Progenitor cell of endocrine pancreas (in vitro differentiated cells): ENCODE measurements at regions not wholly inside any gene's neighbourhood (a gene's known extent, or its start where the extent isn't known, plus 50 kb on each side); places are given as distances from the start of the nearest gene placed in this dataset.
"Not testable (repeated sequence)": the region's sequence is repeated elsewhere in the genome, so short reads cannot be mapped to it uniquely, and the experiment has no call there.

Experiments
- DNase-seq: peaks from one replicate; pipeline ENCODE4 v3.0.0; 2021; ENCODE audit warnings: low spot score; ENCODE audit not compliant: unreplicated experiment
- H3K27ac Mint-ChIP-seq: 2 replicates; pipeline ENCODE4 v1.8.0; 2021; ENCODE audit warnings: mild to moderate bottlenecking, moderate library complexity, mixed read lengths
- H3K27me3 Mint-ChIP-seq: 2 replicates; pipeline ENCODE4 v1.8.0; 2021; ENCODE audit warnings: mixed read lengths
- H3K36me3 Mint-ChIP-seq: 2 replicates; pipeline ENCODE4 v1.8.0; 2022; ENCODE audit warnings: mixed read lengths; ENCODE audit not compliant: insufficient read depth
- H3K4me1 Mint-ChIP-seq: 2 replicates; pipeline ENCODE4 v1.8.0; 2021; ENCODE audit warnings: low read depth, mixed read lengths
- H3K4me3 Mint-ChIP-seq: 2 replicates; pipeline ENCODE4 v1.8.0; 2021; ENCODE audit warnings: low read depth, mild to moderate bottlenecking, moderate library complexity, mixed read lengths
- H3K9me3 Mint-ChIP-seq: 2 replicates; pipeline ENCODE4 v1.8.0; 2021; ENCODE audit warnings: low read depth, mixed read lengths
- TF ChIP-seq, protein P1 (sequence below): fragments of 200-600 bp; sonication (generic); IDR thresholded peaks from one replicate; pipeline ENCODE4 v1.5.0; 2021; ENCODE audit warnings: antibody characterized with exemption, mild to moderate bottlenecking; ENCODE audit not compliant: unreplicated experiment

DNA sequence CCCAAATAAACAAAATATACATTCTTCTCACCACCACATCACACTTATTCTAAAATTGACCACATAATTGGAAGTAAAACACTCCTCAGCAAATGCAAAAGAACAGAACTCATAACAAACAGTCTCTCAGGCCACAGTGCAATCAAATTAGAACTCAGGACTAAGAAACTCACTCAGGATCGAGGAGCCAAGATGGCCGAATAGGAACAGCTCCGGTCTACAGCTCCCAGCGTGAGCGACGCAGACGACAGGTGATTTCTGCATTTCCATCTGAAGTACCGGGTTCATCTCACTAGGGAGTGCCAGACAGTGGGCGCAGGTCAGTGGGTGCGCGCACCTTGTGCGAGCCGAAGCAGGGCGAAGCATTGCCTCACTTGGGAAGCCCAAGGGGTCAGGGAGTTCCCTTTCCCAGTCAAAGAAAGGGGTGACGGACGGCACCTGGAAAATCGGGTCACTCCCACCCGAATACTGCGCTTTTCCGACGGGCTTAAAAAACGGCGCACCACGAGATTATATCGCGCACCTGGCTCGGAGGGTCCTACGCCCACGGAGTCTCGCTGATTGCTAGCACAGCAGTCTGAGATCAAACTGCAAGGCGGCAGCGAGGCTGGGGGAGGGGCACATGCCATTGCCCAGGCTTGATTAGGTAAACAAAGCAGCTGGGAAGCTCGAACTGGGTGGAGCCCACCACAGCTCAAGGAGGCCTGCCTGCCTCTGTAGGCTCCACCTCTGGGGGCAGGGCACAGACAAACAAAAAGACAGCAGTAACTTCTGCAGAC is 183.2 kb downstream of the ETV1 start:
- not testable (repeated sequence) for H3K27me3 Mint-ChIP-seq, H3K36me3 Mint-ChIP-seq, H3K4me1 Mint-ChIP-seq
- DNase-seq: peak; percentile 39
- Mint-ChIP-seq H3K4me3 (peak overlapping the region; percentile 96), H3K27ac (peak overlapping the region; percentile 95), H3K9me3 (peaks cover 18% of the 10 kb centered on the region)
- TF ChIP-seq, protein P1, sequence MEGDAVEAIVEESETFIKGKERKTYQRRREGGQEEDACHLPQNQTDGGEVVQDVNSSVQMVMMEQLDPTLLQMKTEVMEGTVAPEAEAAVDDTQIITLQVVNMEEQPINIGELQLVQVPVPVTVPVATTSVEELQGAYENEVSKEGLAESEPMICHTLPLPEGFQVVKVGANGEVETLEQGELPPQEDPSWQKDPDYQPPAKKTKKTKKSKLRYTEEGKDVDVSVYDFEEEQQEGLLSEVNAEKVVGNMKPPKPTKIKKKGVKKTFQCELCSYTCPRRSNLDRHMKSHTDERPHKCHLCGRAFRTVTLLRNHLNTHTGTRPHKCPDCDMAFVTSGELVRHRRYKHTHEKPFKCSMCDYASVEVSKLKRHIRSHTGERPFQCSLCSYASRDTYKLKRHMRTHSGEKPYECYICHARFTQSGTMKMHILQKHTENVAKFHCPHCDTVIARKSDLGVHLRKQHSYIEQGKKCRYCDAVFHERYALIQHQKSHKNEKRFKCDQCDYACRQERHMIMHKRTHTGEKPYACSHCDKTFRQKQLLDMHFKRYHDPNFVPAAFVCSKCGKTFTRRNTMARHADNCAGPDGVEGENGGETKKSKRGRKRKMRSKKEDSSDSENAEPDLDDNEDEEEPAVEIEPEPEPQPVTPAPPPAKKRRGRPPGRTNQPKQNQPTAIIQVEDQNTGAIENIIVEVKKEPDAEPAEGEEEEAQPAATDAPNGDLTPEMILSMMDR: peak; percentile 14

DNA sequence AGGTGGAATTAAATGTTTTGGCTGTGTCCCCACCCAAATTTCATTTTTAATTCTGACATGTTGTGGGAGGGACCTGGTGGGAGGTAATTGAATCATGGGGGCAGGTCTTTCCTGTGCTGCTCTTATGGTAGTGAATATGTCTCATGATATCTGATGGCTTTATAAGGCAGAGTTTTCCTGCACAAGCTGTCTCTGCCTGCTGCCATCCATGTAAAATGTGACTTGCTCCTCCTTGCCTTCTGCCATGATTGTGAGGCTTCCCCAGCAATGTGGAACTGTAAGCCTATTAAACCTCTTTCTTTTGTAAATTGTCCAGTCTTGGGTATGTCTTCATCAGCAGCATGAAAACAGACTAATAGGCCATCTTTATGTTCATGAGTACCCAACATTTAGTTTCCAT is 172.2 kb downstream of the ETV1 start:
- not testable (repeated sequence) for H3K27me3 Mint-ChIP-seq, H3K36me3 Mint-ChIP-seq, H3K4me1 Mint-ChIP-seq, H3K27ac Mint-ChIP-seq, DNase-seq, H3K4me3 Mint-ChIP-seq
- peaks cover 50% of the 10 kb centered on the region for H3K9me3 Mint-ChIP-seq

DNA sequence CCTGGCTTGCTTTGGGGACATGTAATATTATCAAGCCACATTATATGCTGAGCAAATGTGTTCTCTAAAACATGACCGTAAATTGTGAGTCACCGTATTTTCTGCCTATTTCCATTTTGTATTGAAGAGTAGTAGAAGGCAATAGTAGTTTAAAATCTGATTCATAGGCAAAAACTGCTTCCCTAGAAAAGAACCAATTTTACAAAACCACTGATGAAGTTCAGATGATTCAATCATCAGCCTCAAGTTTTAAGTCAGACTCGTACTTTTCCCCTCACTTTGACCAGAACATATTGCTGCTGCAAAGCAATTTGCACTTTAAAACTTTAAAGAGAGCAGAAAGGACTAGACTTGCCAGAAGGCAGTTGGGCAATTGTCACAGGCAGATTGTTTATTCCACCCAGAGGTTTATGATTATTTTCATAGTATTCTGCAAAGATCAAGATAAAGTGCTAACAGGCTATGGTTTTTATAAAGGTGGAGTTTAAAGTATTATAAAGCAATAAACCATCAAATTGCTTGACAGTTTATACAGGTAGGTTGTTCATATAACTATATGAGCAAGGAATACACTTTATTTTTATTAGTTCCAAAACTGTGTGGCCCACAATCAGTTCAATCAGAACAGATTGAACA is 168.2 kb downstream of the ETV1 start:
- no peak overlapping the region for H3K27ac Mint-ChIP-seq
- peaks cover 23% of the 10 kb centered on the region for H3K9me3 Mint-ChIP-seq
- no peak overlapping the region for H3K4me3 Mint-ChIP-seq
- TF ChIP-seq, protein P1: no peak
- H3K27me3 Mint-ChIP-seq: no peaks in the 10 kb centered on the region
- no peak for DNase-seq
- no peaks in the 10 kb centered on the region for H3K4me1 Mint-ChIP-seq
- H3K36me3 Mint-ChIP-seq: no peaks in the 10 kb centered on the region

DNA sequence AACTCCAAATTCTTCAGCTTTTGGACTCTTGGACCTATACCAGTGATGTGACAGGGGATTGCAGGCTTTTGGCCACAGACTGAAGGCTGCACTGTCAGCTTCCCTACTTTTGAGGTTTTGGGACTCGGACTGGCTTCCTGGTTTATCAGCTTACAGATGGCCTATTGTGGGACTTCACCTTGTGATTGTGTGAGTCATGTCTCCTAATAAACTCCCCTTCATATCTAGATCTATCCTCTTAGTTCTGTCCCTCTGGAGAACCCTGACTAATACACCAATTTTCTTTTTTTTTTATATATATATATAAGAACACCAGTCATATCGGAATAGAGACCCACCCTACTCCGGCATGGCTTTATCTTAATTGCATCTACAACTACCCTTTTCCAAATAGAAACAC is 166.8 kb downstream of the ETV1 start:
- TF ChIP-seq, protein P1: no peak
- DNase-seq: no peak
- H3K27ac Mint-ChIP-seq: no peak overlapping the region
- H3K4me3 Mint-ChIP-seq: no peak overlapping the region
- no peaks in the 10 kb centered on the region for H3K4me1 Mint-ChIP-seq
- peaks cover 15% of the 10 kb centered on the region for H3K9me3 Mint-ChIP-seq
- no peaks in the 10 kb centered on the region for H3K36me3 Mint-ChIP-seq
- no peaks in the 10 kb centered on the region for H3K27me3 Mint-ChIP-seq

DNA sequence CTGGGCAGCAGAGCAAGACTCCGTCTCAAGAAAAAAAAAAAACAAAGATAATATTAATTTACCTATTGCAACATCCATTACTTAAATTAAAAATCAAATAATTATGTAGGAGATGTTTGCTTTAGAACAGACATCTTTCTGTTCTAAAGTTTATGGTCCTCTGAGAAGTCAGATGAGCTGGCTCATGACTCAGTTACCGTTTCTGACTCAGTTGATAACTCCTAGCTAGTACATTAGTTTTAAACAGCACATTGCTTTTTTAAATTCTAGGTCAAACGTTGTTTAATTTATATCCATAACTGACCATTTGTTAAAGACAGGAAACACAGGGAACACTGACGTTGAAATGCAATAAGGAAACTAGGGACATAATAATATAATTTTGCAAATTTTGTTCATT is 162.7 kb downstream of the ETV1 start:
- Mint-ChIP-seq H3K4me1 (no peaks in the 10 kb centered on the region), H3K4me3 (no peak overlapping the region), H3K27ac (no peak overlapping the region), H3K36me3 (no peaks in the 10 kb centered on the region), H3K27me3 (no peaks in the 10 kb centered on the region), H3K9me3 (peaks cover 4% of the 10 kb centered on the region)
- no peak for DNase-seq
- TF ChIP-seq, protein P1: no peak

DNA sequence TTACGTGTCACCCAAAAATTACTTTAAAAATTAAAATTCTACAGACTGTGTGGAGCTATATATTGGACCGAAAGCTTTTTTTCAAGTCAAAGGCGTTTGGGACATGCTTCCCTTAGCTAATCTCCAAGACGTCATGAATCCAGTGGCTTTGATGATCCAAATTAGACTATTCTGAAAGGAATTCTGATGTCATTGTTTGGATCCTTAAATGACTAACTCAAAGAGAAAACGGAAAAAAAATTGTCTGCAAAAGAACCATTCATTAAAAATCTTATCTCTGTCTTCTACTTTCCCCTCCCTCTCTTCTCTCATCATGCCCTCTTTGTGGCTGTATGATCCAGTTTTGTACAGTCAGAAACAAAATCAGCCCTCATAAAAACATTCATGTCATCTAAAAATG is 161.8 kb downstream of the ETV1 start:
- Mint-ChIP-seq H3K4me1 (no peaks in the 10 kb centered on the region), H3K27me3 (no peaks in the 10 kb centered on the region), H3K27ac (no peak overlapping the region), H3K36me3 (no peaks in the 10 kb centered on the region), H3K9me3 (peaks cover 4% of the 10 kb centered on the region), H3K4me3 (no peak overlapping the region)
- no peak for DNase-seq
- TF ChIP-seq, protein P1: no peak
